Gastrocnemius medialis (tissue), 4 donors: ENCODE measurements at regions not wholly inside any gene's neighbourhood (a gene's known extent, or its start where the extent isn't known, plus 50 kb on each side); places are given as distances from the start of the nearest gene placed in this dataset.
"Not testable (repeated sequence)": the region's sequence is repeated elsewhere in the genome, so short reads cannot be mapped to it uniquely, and the experiment has no call there.

Source experiments
- CTCF ChIP-seq, 5 experiments: fragments of 450-650 bp in 3 of 5; fragments of 200-600 bp in 2 of 5; sonication (generic) in 2 of 5; IDR thresholded peaks in 4 of 5; conservative IDR thresholded peaks in 1 of 5; 1 replicate in 4 of 5; 2 replicates in 1 of 5; pipeline ENCODE4 v1.5.1; 2016 to 2019; ENCODE audit warnings: antibody characterized with exemption in 5 of 5, mild to moderate bottlenecking in 3 of 5, moderate library complexity in 3 of 5
- POLR2A ChIP-seq, 2 donors: fragments of 450-650 bp; IDR thresholded peaks; one replicate each; pipeline ENCODE4 v1.6.1; 2017; ENCODE audit warnings: antibody characterized with exemption in 2 of 2, mild to moderate bottlenecking in 2 of 2, moderate library complexity in 2 of 2

GRCh38 chr5:122515210-122515609 is 203.2 kb downstream of the SNCAIP start:
- not testable (repeated sequence) for TF ChIP-seq CTCF (IDR thresholded peaks at IDR 0.05 in 4 of 5, conservative IDR thresholded peaks at IDR 0.05 in 1 of 5); POLR2A (IDR thresholded peaks at IDR 0.05)
